ENCODE measurements at regions not wholly inside any gene's neighbourhood (a gene's known extent, or its start where the extent isn't known, plus 50 kb on each side); places are given as distances from the start of the nearest gene placed in this dataset.

DNA sequence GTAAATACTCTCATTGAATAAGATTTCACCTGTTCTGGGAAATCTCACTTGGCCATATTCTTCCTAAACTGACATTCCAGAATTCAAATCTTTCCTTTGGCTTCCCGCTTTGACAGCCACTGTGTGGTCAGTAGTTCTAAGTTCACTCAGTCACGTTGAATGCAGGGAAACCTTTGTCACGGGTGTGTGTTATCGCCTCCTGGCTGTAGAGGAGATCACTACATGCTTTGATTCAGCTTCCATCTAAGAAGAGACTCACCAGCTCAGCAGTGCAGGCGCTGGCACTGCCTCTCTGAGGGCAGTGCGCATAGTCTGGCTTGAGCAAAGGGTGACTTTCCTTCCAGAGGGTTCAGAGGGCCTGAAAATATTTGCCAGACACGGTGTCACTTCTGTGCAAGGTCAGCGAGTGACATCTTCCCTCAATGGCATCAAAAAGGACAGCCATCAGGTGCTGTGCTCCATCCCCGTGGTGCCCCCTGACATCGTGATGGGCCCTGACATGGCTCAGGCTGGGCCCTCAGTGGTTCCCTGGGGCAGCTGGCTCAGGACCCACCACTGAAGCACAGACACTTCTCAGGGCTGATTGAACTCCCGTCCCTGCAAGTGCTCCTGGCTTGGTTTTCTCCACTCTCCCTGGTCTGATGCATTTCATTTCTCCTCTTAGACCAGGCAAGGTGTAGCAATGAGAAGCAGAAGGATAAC is 635.4 kb upstream of the ARGLU1 start:
- DNase-seq (ENCODE audit: low spot score in 2 of 2): no peak
- H3K4me3 ChIP-seq: no peak overlapping the region
- TF ChIP-seq CTCF (IDR thresholded peaks at IDR 0.05) (peak in 1 of 2 donors; percentile 10), EP300 (IDR thresholded peaks at IDR 0.05) (no peak), POLR2A (IDR thresholded peaks at IDR 0.05) (no peak), POLR2AphosphoS5 (IDR thresholded peaks at IDR 0.05) (no peak)
- WGBS: 69% methylated on average over 9 of the region's 11 CpGs
- H3K4me1 ChIP-seq: peaks cover 17% of the 10 kb centered on the region
- no peaks in the 10 kb centered on the region for H3K9me3 ChIP-seq
- no peaks in the 10 kb centered on the region for H3K36me3 ChIP-seq
- H3K27me3 ChIP-seq: no peaks in the 10 kb centered on the region
- H3K27ac ChIP-seq: peak overlapping the region; percentile 73

DNA sequence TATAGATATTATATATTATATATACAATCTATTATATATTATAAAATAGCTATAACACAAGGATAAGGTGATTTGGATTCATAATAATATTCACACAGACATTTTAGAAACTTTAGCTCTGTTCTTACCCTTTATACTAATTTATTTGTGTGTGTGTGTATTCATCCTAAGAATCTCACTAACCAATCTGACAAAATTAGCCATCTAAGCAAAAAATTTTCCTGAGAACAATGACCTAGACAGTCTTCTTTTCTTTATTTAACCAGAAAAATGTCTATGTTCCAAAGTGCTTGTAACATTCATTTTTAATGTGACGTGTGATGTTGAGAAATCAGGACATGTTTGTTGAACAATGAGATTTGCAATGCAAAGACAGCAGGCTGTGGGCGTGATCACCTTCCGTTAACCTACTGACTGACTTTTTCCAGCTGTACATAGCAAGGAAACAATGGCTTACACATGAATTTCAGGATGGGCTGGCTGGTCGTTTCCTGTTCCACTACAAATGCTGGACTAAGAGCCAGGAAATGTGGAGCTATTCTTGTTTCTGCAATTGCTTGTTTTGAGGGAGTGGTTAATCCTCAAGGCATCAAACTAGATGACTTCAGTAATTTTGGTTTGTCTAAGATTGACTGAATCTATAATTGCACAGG is 634.6 kb upstream of the ARGLU1 start:
- DNase-seq (ENCODE audit: low spot score in 2 of 2): no peak
- H3K4me1 ChIP-seq: peaks cover 17% of the 10 kb centered on the region
- H3K27me3 ChIP-seq: no peaks in the 10 kb centered on the region
- TF ChIP-seq POLR2AphosphoS5 (IDR thresholded peaks at IDR 0.05) (peak in 2 of 3 donors; percentile 62 to 68), EP300 (IDR thresholded peaks at IDR 0.05) (no peak)
- H3K9me3 ChIP-seq: no peaks in the 10 kb centered on the region
- H3K27ac ChIP-seq: peak overlapping the region; percentile 73
- H3K4me3 ChIP-seq: no peak overlapping the region
- no peaks in the 10 kb centered on the region for H3K36me3 ChIP-seq
- 20% methylated on average over 4 of the region's 4 CpGs for WGBS

GRCh38 chr13:107200491-107200890 is 632.6 kb upstream of the ARGLU1 start:
- peaks cover 17% of the 10 kb centered on the region for H3K4me1 ChIP-seq
- no peak for DNase-seq (ENCODE audit: low spot score in 2 of 2)
- H3K27me3 ChIP-seq: no peaks in the 10 kb centered on the region
- TF ChIP-seq POLR2A (IDR thresholded peaks at IDR 0.05): no peak
- no peak for TF ChIP-seq EP300 (IDR thresholded peaks at IDR 0.05)
- no peak for TF ChIP-seq POLR2AphosphoS5 (IDR thresholded peaks at IDR 0.05)
- TF ChIP-seq CTCF (IDR thresholded peaks at IDR 0.05): no peak
- 96% methylated on average over 6 of the region's 6 CpGs for WGBS
- H3K36me3 ChIP-seq: no peaks in the 10 kb centered on the region
- no peak overlapping the region for H3K27ac ChIP-seq
- H3K9me3 ChIP-seq: no peaks in the 10 kb centered on the region
- H3K4me3 ChIP-seq: no peak overlapping the region

DNA sequence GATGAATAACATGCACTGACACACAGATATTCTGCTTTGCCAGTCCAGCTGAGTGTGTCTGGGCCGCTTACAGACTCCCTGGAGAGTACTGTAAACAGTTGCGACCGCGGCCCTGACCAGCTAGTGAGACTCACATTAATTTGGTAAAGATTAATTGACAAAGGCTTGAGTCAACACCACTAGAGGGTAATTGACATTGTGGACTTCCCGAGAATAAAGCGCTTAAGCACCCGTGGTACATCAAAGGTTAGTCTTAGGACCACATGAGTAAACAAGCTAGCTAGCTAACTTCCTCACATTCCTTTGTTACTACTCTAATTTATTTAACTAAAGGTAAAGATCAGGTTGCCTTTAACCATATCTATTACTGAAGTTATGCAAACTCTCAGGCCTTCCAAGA is 624.4 kb upstream of the ARGLU1 start:
- 68% methylated on average over 7 of the region's 7 CpGs for WGBS
- Histone ChIP-seq H3K27ac (no peak overlapping the region), H3K36me3 (no peaks in the 10 kb centered on the region), H3K27me3 (no peaks in the 10 kb centered on the region), H3K9me3 (peaks cover 8% of the 10 kb centered on the region), H3K4me3 (no peak overlapping the region), H3K4me1 (no peaks in the 10 kb centered on the region)
- TF ChIP-seq CTCF (IDR thresholded peaks at IDR 0.05): no peak
- no peak for TF ChIP-seq POLR2AphosphoS5 (IDR thresholded peaks at IDR 0.05)
- no peak for TF ChIP-seq POLR2A (IDR thresholded peaks at IDR 0.05)
- DNase-seq (ENCODE audit: low spot score in 2 of 2): no peak

- TF ChIP-seq POLR2A (IDR thresholded peaks at IDR 0.05): no peak
- no peak for TF ChIP-seq EP300 (IDR thresholded peaks at IDR 0.05)
- no peak for TF ChIP-seq CTCF (IDR thresholded peaks at IDR 0.05)
- no peak for TF ChIP-seq POLR2AphosphoS5 (IDR thresholded peaks at IDR 0.05)
- Histone ChIP-seq H3K27me3 (no peaks in the 10 kb centered on the region), H3K36me3 (no peaks in the 10 kb centered on the region), H3K4me3 (no peak overlapping the region), H3K27ac (no peak overlapping the region), H3K4me1 (no peaks in the 10 kb centered on the region), H3K9me3 (peaks cover 8% of the 10 kb centered on the region)
- no peak for DNase-seq (ENCODE audit: low spot score in 2 of 2)
- WGBS: 71% methylated on average over 1 of the region's 1 CpG
These were observed 622.1 kb upstream of the ARGLU1 start for GRCh38 chr13:107190065-107190464.
